ENCODE measurements at regions not wholly inside any gene's neighbourhood (a gene's known extent, or its start where the extent isn't known, plus 50 kb on each side); places are given as distances from the start of the nearest gene placed in this dataset.

- FAIRE-seq: no peak
- Histone ChIP-seq H3K4me1 (ENCODE audit: insufficient read depth, low read length) (no peaks in the 10 kb centered on the region), H3K36me3 (ENCODE audit: insufficient read depth, low read length) (no peaks in the 10 kb centered on the region), H3K27ac (ENCODE audit: low read depth, low read length) (no peak overlapping the region), H3K9me3 (ENCODE audit: insufficient read depth, low read depth, low read length) (no peaks in the 10 kb centered on the region), H3K79me2 (ENCODE audit: insufficient read depth, low read length) (no peaks in the 10 kb centered on the region), H3K27me3 (ENCODE audit: insufficient read depth, low read length) (no peaks in the 10 kb centered on the region), H3K9ac (ENCODE audit: low read length) (no peak overlapping the region), H3K4me3 (ENCODE audit: insufficient read depth, low read depth, low read length) (no peak overlapping the region), H3K4me2 (ENCODE audit: low read length) (no peak overlapping the region), H4K20me1 (ENCODE audit: insufficient read depth, low read length) (no peaks in the 10 kb centered on the region), H2AFZ (ENCODE audit: low read depth, low read length) (no peak overlapping the region)
- no peak for DNase-seq (ENCODE audit: low read depth)
- Mint-ChIP-seq H3K9me3 (ENCODE audit: unreplicated experiment) (no peaks in the 10 kb centered on the region), H3K27me3 (ENCODE audit: low read depth, unreplicated experiment) (peaks cover 8% of the 10 kb centered on the region), H3K36me3 (ENCODE audit: low read depth, unreplicated experiment) (no peaks in the 10 kb centered on the region), H3K27ac (ENCODE audit: unreplicated experiment) (no peak overlapping the region), H3K4me1 (ENCODE audit: low read depth, unreplicated experiment) (no peaks in the 10 kb centered on the region), H3K4me3 (ENCODE audit: unreplicated experiment) (no peak overlapping the region)
- TF ChIP-seq CTCF (IDR thresholded peaks at IDR 0.05; ENCODE audit: insufficient read depth, low read depth, low read length): no peak
- TF ChIP-seq EZH2 (IDR thresholded peaks at IDR 0.05; ENCODE audit: insufficient read depth, low read length): no peak
These were observed 126.3 kb upstream of the PCSK2 start for GRCh38 chr20:17100506-17100905.

GRCh38 chr20:17107127-17107526 lies 119.7 kb upstream of the PCSK2 start:
- Mint-ChIP-seq H3K27me3 (ENCODE audit: low read depth, unreplicated experiment) (peaks cover 3% of the 10 kb centered on the region), H3K4me3 (ENCODE audit: unreplicated experiment) (no peak overlapping the region), H3K9me3 (ENCODE audit: unreplicated experiment) (no peaks in the 10 kb centered on the region), H3K36me3 (ENCODE audit: low read depth, unreplicated experiment) (no peaks in the 10 kb centered on the region), H3K27ac (ENCODE audit: unreplicated experiment) (no peak overlapping the region), H3K4me1 (ENCODE audit: low read depth, unreplicated experiment) (no peaks in the 10 kb centered on the region)
- H3K79me2 ChIP-seq (ENCODE audit: insufficient read depth, low read length): no peaks in the 10 kb centered on the region
- no peak for FAIRE-seq
- no peaks in the 10 kb centered on the region for H3K36me3 ChIP-seq (ENCODE audit: insufficient read depth, low read length)
- H3K27ac ChIP-seq (ENCODE audit: low read depth, low read length): no peak overlapping the region
- H3K27me3 ChIP-seq (ENCODE audit: insufficient read depth, low read length): no peaks in the 10 kb centered on the region
- no peak overlapping the region for H3K4me3 ChIP-seq (ENCODE audit: insufficient read depth, low read depth, low read length)
- H2AFZ ChIP-seq (ENCODE audit: low read depth, low read length): no peak overlapping the region
- no peak for DNase-seq (ENCODE audit: low read depth)
- no peak overlapping the region for H3K9ac ChIP-seq (ENCODE audit: low read length)
- no peaks in the 10 kb centered on the region for H3K4me1 ChIP-seq (ENCODE audit: insufficient read depth, low read length)
- no peaks in the 10 kb centered on the region for H4K20me1 ChIP-seq (ENCODE audit: insufficient read depth, low read length)
- no peak for TF ChIP-seq CTCF (IDR thresholded peaks at IDR 0.05; ENCODE audit: insufficient read depth, low read depth, low read length)
- TF ChIP-seq EZH2 (IDR thresholded peaks at IDR 0.05; ENCODE audit: insufficient read depth, low read length): no peak
- H3K4me2 ChIP-seq (ENCODE audit: low read length): no peak overlapping the region
- H3K9me3 ChIP-seq (ENCODE audit: insufficient read depth, low read depth, low read length): no peaks in the 10 kb centered on the region

- Histone ChIP-seq H2AFZ (ENCODE audit: low read depth, low read length) (no peak overlapping the region), H3K79me2 (ENCODE audit: insufficient read depth, low read length) (no peaks in the 10 kb centered on the region), H3K27ac (ENCODE audit: low read depth, low read length) (no peak overlapping the region), H3K36me3 (ENCODE audit: insufficient read depth, low read length) (no peaks in the 10 kb centered on the region), H3K4me1 (ENCODE audit: insufficient read depth, low read length) (no peaks in the 10 kb centered on the region), H3K9me3 (ENCODE audit: insufficient read depth, low read depth, low read length) (no peaks in the 10 kb centered on the region), H3K4me2 (ENCODE audit: low read length) (no peak overlapping the region), H3K9ac (ENCODE audit: low read length) (no peak overlapping the region), H3K4me3 (ENCODE audit: insufficient read depth, low read depth, low read length) (no peak overlapping the region), H4K20me1 (ENCODE audit: insufficient read depth, low read length) (no peaks in the 10 kb centered on the region), H3K27me3 (ENCODE audit: insufficient read depth, low read length) (no peaks in the 10 kb centered on the region)
- peaks cover 3% of the 10 kb centered on the region for H3K27me3 Mint-ChIP-seq (ENCODE audit: low read depth, unreplicated experiment)
- FAIRE-seq: no peak
- no peaks in the 10 kb centered on the region for H3K9me3 Mint-ChIP-seq (ENCODE audit: unreplicated experiment)
- H3K27ac Mint-ChIP-seq (ENCODE audit: unreplicated experiment): no peak overlapping the region
- no peak for DNase-seq (ENCODE audit: low read depth)
- no peak overlapping the region for H3K4me3 Mint-ChIP-seq (ENCODE audit: unreplicated experiment)
- TF ChIP-seq EZH2 (IDR thresholded peaks at IDR 0.05; ENCODE audit: insufficient read depth, low read length) (no peak), CTCF (IDR thresholded peaks at IDR 0.05; ENCODE audit: insufficient read depth, low read depth, low read length) (no peak)
- no peaks in the 10 kb centered on the region for H3K36me3 Mint-ChIP-seq (ENCODE audit: low read depth, unreplicated experiment)
- no peaks in the 10 kb centered on the region for H3K4me1 Mint-ChIP-seq (ENCODE audit: low read depth, unreplicated experiment)
These were observed 117.9 kb upstream of the PCSK2 start for GRCh38 chr20:17108896-17109295.
